Fibroblast of lung (primary cell): ENCODE measurements at regions not wholly inside any gene's neighbourhood (a gene's known extent, or its start where the extent isn't known, plus 50 kb on each side); places are given as distances from the start of the nearest gene placed in this dataset.

Experiments
- EZH2 ChIP-seq: IDR thresholded peaks from 2 replicates; pipeline ENCODE4 v1.5.1; 2012; ENCODE audit warnings: low read length, control low read depth, mild to moderate bottlenecking; ENCODE audit errors: missing control alignments
- TF ChIP-seq, protein P1 (sequence below), 2 donors: IDR thresholded peaks in 1 of 2; conservative IDR thresholded peaks in 1 of 2; 1 replicate in 1 of 2; 2 replicates in 1 of 2; pipeline ENCODE4 v1.5.1; 2011 to 2012; ENCODE audit warnings: low read length in 2 of 2, control low read depth in 1 of 2, inconsistent platforms in 1 of 2, low read depth in 1 of 2, mild to moderate bottlenecking in 1 of 2

- TF ChIP-seq, protein P1, sequence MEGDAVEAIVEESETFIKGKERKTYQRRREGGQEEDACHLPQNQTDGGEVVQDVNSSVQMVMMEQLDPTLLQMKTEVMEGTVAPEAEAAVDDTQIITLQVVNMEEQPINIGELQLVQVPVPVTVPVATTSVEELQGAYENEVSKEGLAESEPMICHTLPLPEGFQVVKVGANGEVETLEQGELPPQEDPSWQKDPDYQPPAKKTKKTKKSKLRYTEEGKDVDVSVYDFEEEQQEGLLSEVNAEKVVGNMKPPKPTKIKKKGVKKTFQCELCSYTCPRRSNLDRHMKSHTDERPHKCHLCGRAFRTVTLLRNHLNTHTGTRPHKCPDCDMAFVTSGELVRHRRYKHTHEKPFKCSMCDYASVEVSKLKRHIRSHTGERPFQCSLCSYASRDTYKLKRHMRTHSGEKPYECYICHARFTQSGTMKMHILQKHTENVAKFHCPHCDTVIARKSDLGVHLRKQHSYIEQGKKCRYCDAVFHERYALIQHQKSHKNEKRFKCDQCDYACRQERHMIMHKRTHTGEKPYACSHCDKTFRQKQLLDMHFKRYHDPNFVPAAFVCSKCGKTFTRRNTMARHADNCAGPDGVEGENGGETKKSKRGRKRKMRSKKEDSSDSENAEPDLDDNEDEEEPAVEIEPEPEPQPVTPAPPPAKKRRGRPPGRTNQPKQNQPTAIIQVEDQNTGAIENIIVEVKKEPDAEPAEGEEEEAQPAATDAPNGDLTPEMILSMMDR (conservative IDR thresholded peaks at IDR 0.05 in 1 of 2, IDR thresholded peaks at IDR 0.05 in 1 of 2; ENCODE audit: low read depth in 1 of 2, low read length in 2 of 2): no peak
- TF ChIP-seq EZH2: no peak
These were observed 73.9 kb upstream of the FNDC3A start for GRCh38 chr13:48901781-48902180.
